Stomach (tissue), 8 donors: ENCODE measurements at regions not wholly inside any gene's neighbourhood (a gene's known extent, or its start where the extent isn't known, plus 50 kb on each side); places are given as distances from the start of the nearest gene placed in this dataset.
A peak's percentile ranks its signal among the peaks of the same experiment; 100 is the strongest.

Experiments
- DNase-seq, 2 donors: peaks; one replicate each; pipeline versions ENCODE4 v3.0.0 to v3.0.0-alpha.2; 2013 to 2019
- H3K27ac ChIP-seq, 5 donors: fragments of 200-600 bp in 4 of 5; sonication (generic) in 4 of 5; one replicate each; pipeline ENCODE4 v1.5.1; 2013 to 2019; ENCODE audit warnings: mild to moderate bottlenecking in 1 of 5, moderate library complexity in 1 of 5
- H3K27me3 ChIP-seq, 3 donors: fragments of 200-600 bp; sonication (generic); one replicate each; pipeline ENCODE4 v1.5.1; 2017 to 2019; ENCODE audit warnings: mixed run types in 1 of 3
- H3K36me3 ChIP-seq, 4 donors: fragments of 200-600 bp; sonication (generic); 1 replicate in 3 of 4; 2 replicates in 1 of 4; pipeline ENCODE4 v1.5.1; 2016 to 2019
- H3K4me1 ChIP-seq, 4 donors: fragments of 200-600 bp; sonication (generic); one replicate each; pipeline ENCODE4 v1.5.1; 2016 to 2019
- H3K4me3 ChIP-seq, 4 donors: fragments of 200-600 bp; sonication (generic) in 3 of 4; one replicate each; pipeline ENCODE4 v1.5.1; 2016 to 2019; ENCODE audit warnings: mild to moderate bottlenecking in 1 of 4
- H3K9me3 ChIP-seq, 4 donors: fragments of 200-600 bp; sonication (generic); one replicate each; pipeline ENCODE4 v1.5.1; 2016 to 2019
- EP300 ChIP-seq: sonication (generic); formaldehyde crosslinking; IDR thresholded peaks from one replicate; pipeline ENCODE4 v1.6.1; 2017; ENCODE audit warnings: antibody characterized with exemption
- POLR2A ChIP-seq, 4 donors: fragments of 450-650 bp; IDR thresholded peaks; one replicate each; pipeline ENCODE4 v1.6.1; 2016; ENCODE audit warnings: antibody characterized with exemption in 4 of 4, control low read depth in 2 of 4, mild to moderate bottlenecking in 1 of 4, moderate library complexity in 1 of 4
- POLR2AphosphoS5 ChIP-seq, 3 donors: sonication (generic); formaldehyde crosslinking; IDR thresholded peaks; one replicate each; pipeline ENCODE4 v1.6.1; 2016; ENCODE audit warnings: antibody characterized with exemption in 3 of 3
- WGBS, 5 donors: extraction: QIAGEN DNeasy Blood & Tissue Kit in 3 of 5; methylation state at CpG; one replicate each; pipeline versions ENCODE4 v1.1.5 to v1.1.7; 2013 to 2018; 5-methylcytosine and 5-hydroxymethylcytosine counted together
- intact Hi-C: fragments of 100-400 bp; cut with DNase I; formaldehyde crosslinking; loops from one replicate; pipeline ENCODE4 v1.15.1; 2023; ENCODE audit warnings: low total_unique reads
- TF ChIP-seq, protein P1 (sequence below), 7 experiments: fragments of 450-650 bp in 4 of 7; fragments of 200-600 bp in 3 of 7; sonication (generic) in 3 of 7; IDR thresholded peaks; one replicate each; pipeline ENCODE4 v1.5.1; 2016 to 2019; ENCODE audit warnings: antibody characterized with exemption in 7 of 7, control low read depth in 2 of 7, mild to moderate bottlenecking in 1 of 7
- donor health status: healthy with polysubstance abuse.
- donor health status: Bipolar disorder and iron deficiency.
- donor health status: healthy.

DNA sequence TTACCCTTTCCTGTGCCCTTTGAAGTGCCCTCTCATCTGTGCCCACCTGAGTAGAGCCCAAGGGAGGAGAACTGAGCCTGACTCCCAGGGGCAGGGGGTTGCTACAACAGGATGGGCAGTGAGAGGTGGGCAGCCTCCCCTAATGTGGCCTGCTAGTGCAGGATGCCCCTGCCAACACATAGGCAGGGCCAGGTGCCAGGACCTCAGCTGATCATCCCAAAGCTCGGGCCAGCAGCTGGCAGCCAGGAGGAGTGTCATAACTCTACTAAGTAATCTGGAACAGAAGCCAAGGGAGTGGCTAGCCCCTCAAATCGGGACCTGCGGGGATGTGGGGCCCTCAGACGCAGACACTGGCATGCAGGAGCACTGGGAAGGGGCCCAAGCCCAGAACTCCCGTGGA is 208.8 kb upstream of the RAB4A start:
- DNase-seq = no peak
- 53 to 80% (median 73%) methylated on average over 5 of the region's 5 CpGs for WGBS, 5 donors
- Histone ChIP-seq H3K36me3 (no peaks in the 10 kb centered on the region), H3K9me3 (no peaks in the 10 kb centered on the region), H3K4me1 (peaks cover 25 to 52% (median 34%) of the 10 kb centered on the region in 4 donors), H3K27ac (no peak overlapping the region), H3K27me3 (no peaks in the 10 kb centered on the region), H3K4me3 (no peak overlapping the region)
- TF ChIP-seq, protein P1, sequence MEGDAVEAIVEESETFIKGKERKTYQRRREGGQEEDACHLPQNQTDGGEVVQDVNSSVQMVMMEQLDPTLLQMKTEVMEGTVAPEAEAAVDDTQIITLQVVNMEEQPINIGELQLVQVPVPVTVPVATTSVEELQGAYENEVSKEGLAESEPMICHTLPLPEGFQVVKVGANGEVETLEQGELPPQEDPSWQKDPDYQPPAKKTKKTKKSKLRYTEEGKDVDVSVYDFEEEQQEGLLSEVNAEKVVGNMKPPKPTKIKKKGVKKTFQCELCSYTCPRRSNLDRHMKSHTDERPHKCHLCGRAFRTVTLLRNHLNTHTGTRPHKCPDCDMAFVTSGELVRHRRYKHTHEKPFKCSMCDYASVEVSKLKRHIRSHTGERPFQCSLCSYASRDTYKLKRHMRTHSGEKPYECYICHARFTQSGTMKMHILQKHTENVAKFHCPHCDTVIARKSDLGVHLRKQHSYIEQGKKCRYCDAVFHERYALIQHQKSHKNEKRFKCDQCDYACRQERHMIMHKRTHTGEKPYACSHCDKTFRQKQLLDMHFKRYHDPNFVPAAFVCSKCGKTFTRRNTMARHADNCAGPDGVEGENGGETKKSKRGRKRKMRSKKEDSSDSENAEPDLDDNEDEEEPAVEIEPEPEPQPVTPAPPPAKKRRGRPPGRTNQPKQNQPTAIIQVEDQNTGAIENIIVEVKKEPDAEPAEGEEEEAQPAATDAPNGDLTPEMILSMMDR (IDR thresholded peaks at IDR 0.05) = no peak
- TF ChIP-seq POLR2AphosphoS5 (IDR thresholded peaks at IDR 0.05) (no peak), EP300 (no peak), POLR2A (IDR thresholded peaks at IDR 0.05) (no peak)
- intact Hi-C loops = no loop called here

DNA sequence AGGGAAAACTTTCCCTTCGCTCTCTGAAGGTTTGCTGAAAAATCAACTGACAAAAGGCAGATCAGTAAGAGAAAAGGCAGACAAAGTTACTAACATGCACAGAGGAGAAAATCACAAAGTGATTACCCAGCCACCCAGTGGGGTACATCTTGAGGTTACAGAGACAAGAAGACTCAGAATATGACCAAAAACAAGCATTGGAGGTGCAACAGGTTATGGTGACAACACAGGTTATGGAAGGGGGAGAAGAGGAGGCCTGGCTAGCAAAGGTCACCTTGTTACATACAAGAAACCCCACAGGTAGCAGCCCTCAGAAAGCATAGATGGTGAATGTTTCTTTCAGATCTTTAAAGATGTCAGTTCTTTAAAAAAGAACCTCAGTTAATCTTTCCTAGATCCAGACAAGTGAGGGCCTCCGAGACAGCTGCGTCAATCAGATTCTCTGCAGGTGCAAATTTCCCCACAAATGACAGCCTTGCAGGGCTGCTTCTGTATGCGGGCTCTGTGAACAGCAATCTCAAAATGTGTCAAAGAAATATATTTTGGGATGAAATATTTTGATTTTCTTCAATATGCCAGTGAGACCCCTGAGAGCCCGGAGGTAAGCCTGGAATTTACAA is 207.6 kb upstream of the RAB4A start:
- intact Hi-C loops = no loop called here
- no peak for DNase-seq
- Histone ChIP-seq H3K4me3 (no peak overlapping the region), H3K36me3 (no peaks in the 10 kb centered on the region), H3K27ac (no peak overlapping the region), H3K9me3 (no peaks in the 10 kb centered on the region), H3K4me1 (peaks cover 26 to 54% (median 33%) of the 10 kb centered on the region in 4 donors), H3K27me3 (no peaks in the 10 kb centered on the region)
- WGBS, 5 donors = 88 to 97% (median 96%) methylated on average over 5 of the region's 5 CpGs
- TF ChIP-seq, protein P1 (IDR thresholded peaks at IDR 0.05) = no peak
- no peak for TF ChIP-seq POLR2AphosphoS5 (IDR thresholded peaks at IDR 0.05)
- no peak for TF ChIP-seq EP300
- no peak for TF ChIP-seq POLR2A (IDR thresholded peaks at IDR 0.05)

DNA sequence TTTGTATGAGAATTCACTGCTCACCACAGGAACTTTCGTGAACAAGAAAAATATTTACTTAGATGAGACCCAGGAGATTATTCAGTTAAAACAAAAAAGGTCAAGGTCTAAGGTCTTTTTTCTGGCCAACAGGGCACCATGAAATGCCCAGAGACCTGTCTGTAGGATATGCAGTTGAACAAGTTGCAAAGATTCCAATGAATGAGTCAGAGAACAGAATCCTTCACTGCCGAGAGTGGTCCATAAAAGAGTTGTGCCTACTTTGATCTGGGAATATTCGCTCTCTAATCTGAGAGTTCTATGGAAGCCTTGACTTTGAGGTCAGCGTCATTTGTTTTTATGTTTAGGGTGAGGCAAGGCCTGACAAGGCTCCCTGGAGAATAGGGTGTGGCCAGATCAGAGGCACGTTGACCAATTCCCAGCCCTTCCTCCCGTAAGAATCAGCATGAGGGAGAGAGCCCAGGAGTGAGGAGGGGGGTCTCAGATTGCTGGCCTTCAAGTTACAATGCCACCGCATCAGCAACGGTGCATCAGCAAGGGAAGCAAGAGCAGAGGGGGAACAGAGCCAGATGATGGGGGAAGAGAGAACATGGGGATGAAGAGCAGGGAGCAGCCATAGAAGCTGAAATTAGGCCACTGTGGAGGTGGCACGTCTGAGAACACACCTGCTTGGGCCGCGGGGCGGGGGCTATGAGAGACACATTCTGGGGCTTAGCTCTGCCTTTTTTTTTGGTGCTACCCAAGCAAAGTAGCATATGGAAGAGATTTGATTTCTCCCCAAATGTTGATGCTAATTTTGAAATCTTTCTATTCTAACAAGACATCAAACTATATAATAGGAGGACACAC is 206.4 kb upstream of the RAB4A start:
- Histone ChIP-seq H3K36me3 (no peaks in the 10 kb centered on the region), H3K4me3 (no peak overlapping the region), H3K27me3 (no peaks in the 10 kb centered on the region), H3K9me3 (no peaks in the 10 kb centered on the region), H3K4me1 (peaks cover 14 to 46% (median 21%) of the 10 kb centered on the region in 4 donors), H3K27ac (peak overlapping the region in 1 of 5 donors; percentile 3)
- intact Hi-C loops = no loop called here
- TF ChIP-seq, protein P1 (IDR thresholded peaks at IDR 0.05) = no peak
- no peak for TF ChIP-seq POLR2A (IDR thresholded peaks at IDR 0.05)
- no peak for TF ChIP-seq EP300
- no peak for TF ChIP-seq POLR2AphosphoS5 (IDR thresholded peaks at IDR 0.05)
- WGBS, 5 donors = 56 to 63% (median 60%) methylated on average over 12 of the region's 12 CpGs
- DNase-seq = peak in 1 of 2 donors; percentile 19

DNA sequence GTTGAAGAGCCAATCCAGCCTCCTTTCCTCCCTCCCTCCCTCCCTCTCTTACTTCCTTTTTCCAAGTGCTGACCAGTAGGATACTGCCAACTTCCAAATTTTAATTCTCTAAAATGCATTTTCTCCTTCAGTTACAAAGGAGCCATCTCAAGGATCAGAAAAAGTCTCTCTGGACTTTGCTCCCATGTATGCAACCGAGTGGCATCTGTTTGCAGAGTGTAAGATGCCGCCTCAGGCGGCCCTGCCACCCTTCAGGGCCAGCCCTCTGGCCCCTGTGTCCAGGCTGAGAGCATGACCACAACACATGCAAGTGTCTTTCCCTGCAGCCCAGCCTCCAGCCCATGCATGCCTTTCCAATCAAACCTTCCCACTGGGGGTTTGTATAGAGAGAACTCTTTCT is 205.3 kb upstream of the RAB4A start:
- Histone ChIP-seq H3K4me3 (no peak overlapping the region), H3K36me3 (no peaks in the 10 kb centered on the region), H3K27ac (no peak overlapping the region), H3K27me3 (no peaks in the 10 kb centered on the region), H3K9me3 (no peaks in the 10 kb centered on the region), H3K4me1 (peaks cover 15 to 49% (median 21%) of the 10 kb centered on the region in 4 donors)
- TF ChIP-seq EP300 = no peak
- TF ChIP-seq POLR2AphosphoS5 (IDR thresholded peaks at IDR 0.05) = no peak
- TF ChIP-seq, protein P1 (IDR thresholded peaks at IDR 0.05) = no peak
- no peak for TF ChIP-seq POLR2A (IDR thresholded peaks at IDR 0.05)
- no peak for DNase-seq
- WGBS, 5 donors = 72 to 80% (median 76%) methylated on average over 3 of the region's 3 CpGs
- intact Hi-C loops = no loop called here
